ENCODE measurements at regions not wholly inside any gene's neighbourhood (a gene's known extent, or its start where the extent isn't known, plus 50 kb on each side); places are given as distances from the start of the nearest gene placed in this dataset.

GRCh38 chr2:21811541-21811940 is 687.8 kb downstream of the TDRD15 start:
- H3K27ac Mint-ChIP-seq, result no peak overlapping the region
- H3K4me3 Mint-ChIP-seq, result no peak overlapping the region
- ChIA-PET CTCF (no interaction called here), POLR2A (no interaction called here)
- H3K9me3 Mint-ChIP-seq, result no peaks in the 10 kb centered on the region
- ATAC-seq, result no peak
- DNase-seq (ENCODE audit: low spot score), result no peak
- no peaks in the 10 kb centered on the region for H3K27me3 Mint-ChIP-seq (ENCODE audit: low read depth)
- TF ChIP-seq ZNF281 (CRISPR knock-in tag; IDR thresholded peaks at IDR 0.05) (no peak), MAX (CRISPR knock-in tag; IDR thresholded peaks at IDR 0.05) (no peak), E2F4 (CRISPR knock-in tag; IDR thresholded peaks at IDR 0.05; ENCODE audit: borderline replicate concordance, low read depth) (no peak), IRF2 (CRISPR knock-in tag; IDR thresholded peaks at IDR 0.05; ENCODE audit: borderline replicate concordance, low read depth) (no peak), PREB (CRISPR knock-in tag; IDR thresholded peaks at IDR 0.05; ENCODE audit: borderline replicate concordance) (no peak), SMAD3 (CRISPR knock-in tag; IDR thresholded peaks at IDR 0.05; ENCODE audit: borderline replicate concordance) (no peak), NR2C2 (CRISPR knock-in tag; IDR thresholded peaks at IDR 0.05) (no peak), AR (CRISPR knock-in tag; IDR thresholded peaks at IDR 0.05) (no peak), NR3C1 (CRISPR knock-in tag; conservative IDR thresholded peaks at IDR 0.05; ENCODE audit: low read depth) (no peak), FOXK1 (CRISPR knock-in tag; IDR thresholded peaks at IDR 0.05) (no peak), NFYB (CRISPR knock-in tag; conservative IDR thresholded peaks at IDR 0.05; ENCODE audit: low read depth) (no peak)
- H3K4me1 Mint-ChIP-seq, result no peaks in the 10 kb centered on the region
- H3K36me3 Mint-ChIP-seq, result no peaks in the 10 kb centered on the region

GRCh38 chr2:21812766-21813165 is 689.0 kb downstream of the TDRD15 start:
- ChIA-PET CTCF (no interaction called here), POLR2A (no interaction called here)
- Mint-ChIP-seq H3K27me3 (ENCODE audit: low read depth) (no peaks in the 10 kb centered on the region), H3K36me3 (no peaks in the 10 kb centered on the region), H3K9me3 (no peaks in the 10 kb centered on the region), H3K27ac (no peak overlapping the region), H3K4me3 (no peak overlapping the region), H3K4me1 (peaks cover 3% of the 10 kb centered on the region)
- DNase-seq (ENCODE audit: low spot score), result no peak
- TF ChIP-seq MXD4 (CRISPR knock-in tag; IDR thresholded peaks at IDR 0.05; ENCODE audit: borderline replicate concordance), result no peak
- TF ChIP-seq ZNF416 (CRISPR knock-in tag; IDR thresholded peaks at IDR 0.05), result no peak
- no peak for TF ChIP-seq OVOL2 (CRISPR knock-in tag; IDR thresholded peaks at IDR 0.05; ENCODE audit: borderline replicate concordance)
- TF ChIP-seq ZNF512 (CRISPR knock-in tag; IDR thresholded peaks at IDR 0.05; ENCODE audit: borderline replicate concordance), result no peak
- TF ChIP-seq PREB (CRISPR knock-in tag; IDR thresholded peaks at IDR 0.05; ENCODE audit: borderline replicate concordance), result no peak
- TF ChIP-seq ATF2 (CRISPR knock-in tag; IDR thresholded peaks at IDR 0.05; ENCODE audit: borderline replicate concordance, low read depth), result no peak
- TF ChIP-seq SMAD4 (CRISPR knock-in tag; IDR thresholded peaks at IDR 0.05), result 0 out of 2 replicates have a peak, but pooled peaks have one; percentile 36
- TF ChIP-seq USF1 (CRISPR knock-in tag; IDR thresholded peaks at IDR 0.05), result no peak
- ATAC-seq, result peak; percentile 63

All from WTC11 (cell line).